ENCODE measurements at regions not wholly inside any gene's neighbourhood (a gene's known extent, or its start where the extent isn't known, plus 50 kb on each side); places are given as distances from the start of the nearest gene placed in this dataset.
"Not testable (repeated sequence)": the region's sequence is repeated elsewhere in the genome, so short reads cannot be mapped to it uniquely, and the experiment has no call there.

DNA sequence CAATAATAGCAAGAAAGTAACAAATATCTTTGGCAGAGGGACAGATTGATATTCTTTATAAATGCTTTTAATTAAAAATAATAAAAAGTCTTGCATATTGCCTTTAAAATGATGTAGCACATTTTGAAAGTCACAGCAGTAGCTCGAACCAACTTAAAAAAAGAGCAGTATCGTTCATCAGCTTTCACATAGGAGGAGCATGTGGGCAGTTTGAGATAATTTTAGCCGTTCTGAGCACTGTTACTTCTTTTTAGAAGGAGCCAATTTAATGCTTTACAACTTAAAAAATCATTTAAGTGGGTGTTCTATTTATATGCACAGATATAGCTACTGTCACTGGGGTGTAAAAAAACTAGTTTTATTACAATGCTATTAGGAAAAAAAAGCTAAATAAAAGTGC lies 622.7 kb upstream of the GBE1 start:
- TF ChIP-seq, protein P1, sequence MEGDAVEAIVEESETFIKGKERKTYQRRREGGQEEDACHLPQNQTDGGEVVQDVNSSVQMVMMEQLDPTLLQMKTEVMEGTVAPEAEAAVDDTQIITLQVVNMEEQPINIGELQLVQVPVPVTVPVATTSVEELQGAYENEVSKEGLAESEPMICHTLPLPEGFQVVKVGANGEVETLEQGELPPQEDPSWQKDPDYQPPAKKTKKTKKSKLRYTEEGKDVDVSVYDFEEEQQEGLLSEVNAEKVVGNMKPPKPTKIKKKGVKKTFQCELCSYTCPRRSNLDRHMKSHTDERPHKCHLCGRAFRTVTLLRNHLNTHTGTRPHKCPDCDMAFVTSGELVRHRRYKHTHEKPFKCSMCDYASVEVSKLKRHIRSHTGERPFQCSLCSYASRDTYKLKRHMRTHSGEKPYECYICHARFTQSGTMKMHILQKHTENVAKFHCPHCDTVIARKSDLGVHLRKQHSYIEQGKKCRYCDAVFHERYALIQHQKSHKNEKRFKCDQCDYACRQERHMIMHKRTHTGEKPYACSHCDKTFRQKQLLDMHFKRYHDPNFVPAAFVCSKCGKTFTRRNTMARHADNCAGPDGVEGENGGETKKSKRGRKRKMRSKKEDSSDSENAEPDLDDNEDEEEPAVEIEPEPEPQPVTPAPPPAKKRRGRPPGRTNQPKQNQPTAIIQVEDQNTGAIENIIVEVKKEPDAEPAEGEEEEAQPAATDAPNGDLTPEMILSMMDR (conservative IDR thresholded peaks at IDR 0.05): no peak
- no peak for TF ChIP-seq ZFX (IDR thresholded peaks at IDR 0.05)
- H3K27ac ChIP-seq: no peak overlapping the region

DNA sequence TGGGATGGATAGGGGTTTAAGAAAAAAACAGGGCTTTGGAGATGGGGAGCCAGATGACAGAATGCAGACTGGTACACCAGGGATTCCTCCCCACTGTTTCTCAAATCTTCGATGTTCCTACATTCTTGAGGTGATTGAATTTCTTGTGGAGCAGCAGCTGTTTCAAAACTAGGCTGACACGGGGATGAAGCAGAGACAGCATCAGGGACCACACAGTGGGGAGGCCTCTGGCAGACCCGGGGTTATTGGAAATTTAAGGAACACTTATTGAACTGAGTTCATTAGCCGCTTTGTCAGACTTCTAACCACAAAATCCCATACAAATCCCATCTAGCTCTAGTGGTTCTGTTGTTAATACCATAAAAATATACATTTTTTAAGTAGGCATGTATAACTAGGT lies 621.4 kb upstream of the GBE1 start:
- TF ChIP-seq, protein P1 (conservative IDR thresholded peaks at IDR 0.05): no peak
- no peak for TF ChIP-seq ZFX (IDR thresholded peaks at IDR 0.05)
- H3K27ac ChIP-seq: no peak overlapping the region

GRCh38 chr3:82378392-82378791 lies 616.9 kb upstream of the GBE1 start:
- TF ChIP-seq, protein P1 (conservative IDR thresholded peaks at IDR 0.05): no peak
- TF ChIP-seq ZFX (IDR thresholded peaks at IDR 0.05): no peak
- no peak overlapping the region for H3K27ac ChIP-seq

GRCh38 chr3:82376883-82377282 lies 615.4 kb upstream of the GBE1 start:
- TF ChIP-seq, protein P1 (conservative IDR thresholded peaks at IDR 0.05): no peak
- no peak for TF ChIP-seq ZFX (IDR thresholded peaks at IDR 0.05)
- H3K27ac ChIP-seq: no peak overlapping the region

GRCh38 chr3:82373833-82374232 lies 612.4 kb upstream of the GBE1 start:
- not testable (repeated sequence) for H3K27ac ChIP-seq

DNA sequence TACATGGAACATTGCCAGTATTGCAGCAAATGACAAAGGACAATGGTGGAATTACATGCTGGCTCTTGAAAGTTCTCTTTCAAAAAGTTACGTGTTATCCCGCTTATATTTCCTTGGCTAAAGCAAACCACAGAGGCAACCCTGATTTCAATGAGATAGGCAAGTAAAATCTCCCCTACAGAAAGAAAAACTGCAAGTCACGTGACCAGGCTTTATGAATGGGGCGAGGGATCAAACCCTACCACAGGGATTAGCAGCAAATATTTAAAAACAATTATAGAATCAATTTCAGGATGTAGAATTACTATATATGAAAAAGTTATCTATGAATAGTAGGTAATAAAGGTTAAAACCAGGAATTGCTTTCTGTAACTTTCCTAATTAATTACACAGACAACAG lies 603.4 kb upstream of the GBE1 start:
- no peak for TF ChIP-seq ZFX (IDR thresholded peaks at IDR 0.05)
- TF ChIP-seq, protein P1 (conservative IDR thresholded peaks at IDR 0.05): no peak
- H3K27ac ChIP-seq: no peak overlapping the region

DNA sequence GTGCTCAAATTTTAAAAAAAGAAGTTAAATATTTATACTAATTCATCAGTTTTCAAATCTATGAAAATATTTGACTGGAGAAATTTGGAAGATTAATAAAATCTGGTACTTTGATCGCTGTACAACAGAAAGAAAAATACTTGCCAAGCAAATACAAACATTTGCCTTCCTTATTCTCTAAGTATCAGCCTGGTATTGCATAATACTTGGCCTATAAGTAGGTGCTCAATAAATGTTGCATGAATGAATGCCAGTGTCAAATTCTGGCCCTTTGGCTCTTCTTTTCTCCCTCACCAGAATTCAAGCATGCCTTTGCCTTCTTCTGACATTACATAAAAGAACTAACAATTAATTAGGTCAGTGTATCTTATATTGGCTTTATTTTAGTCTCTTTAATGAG lies 601.7 kb upstream of the GBE1 start:
- H3K27ac ChIP-seq: no peak overlapping the region
- TF ChIP-seq, protein P1 (conservative IDR thresholded peaks at IDR 0.05): no peak

GRCh38 chr3:82355228-82355627 lies 593.8 kb upstream of the GBE1 start:
- TF ChIP-seq ZFX (IDR thresholded peaks at IDR 0.05): no peak
- TF ChIP-seq, protein P1 (conservative IDR thresholded peaks at IDR 0.05): no peak

More at GRCh38 chr3:82355228-82355627, 593.8 kb upstream of the GBE1 start:
- H3K27ac ChIP-seq: no peak overlapping the region
